GM06990 (cell line): ENCODE measurements at regions not wholly inside any gene's neighbourhood (a gene's known extent, or its start where the extent isn't known, plus 50 kb on each side); places are given as distances from the start of the nearest gene placed in this dataset.

ENCODE experiments used
- DNase-seq: peaks from one replicate; pipeline ENCODE4 v3.0.0-alpha.2; 2011; ENCODE audit not compliant: insufficient read length; ENCODE audit errors: extremely low read depth
- H3K27me3 ChIP-seq: replicated peaks from 2 replicates; pipeline ENCODE4 v1.6.0; 2011; ENCODE audit warnings: low read length; ENCODE audit not compliant: control insufficient read depth, insufficient read depth
- H3K36me3 ChIP-seq: 2 replicates; pipeline ENCODE4 v1.5.1; 2011; ENCODE audit warnings: low read length; ENCODE audit not compliant: control insufficient read depth, insufficient read depth
- H3K4me3 ChIP-seq: replicated peaks from 2 replicates; pipeline ENCODE4 v1.5.1; 2011; ENCODE audit warnings: low read depth, mild to moderate bottlenecking, control low read depth, low read length
- CTCF ChIP-seq: IDR thresholded peaks from 2 replicates; pipeline ENCODE4 v1.5.1; 2011; ENCODE audit warnings: low read length, control low read depth, mild to moderate bottlenecking, inconsistent platforms; ENCODE audit not compliant: insufficient read depth, poor library complexity, severe bottlenecking

GRCh38 chr16:63530974-63531373 is 1494.7 kb upstream of the CDH8 start:
- H3K27me3 ChIP-seq, result no peaks in the 10 kb centered on the region
- no peak for DNase-seq
- H3K36me3 ChIP-seq, result no peaks in the 10 kb centered on the region
- TF ChIP-seq CTCF, result no peak
- H3K4me3 ChIP-seq, result no peak overlapping the region

- no peak for DNase-seq
- Histone ChIP-seq H3K4me3 (no peak overlapping the region), H3K27me3 (no peaks in the 10 kb centered on the region), H3K36me3 (no peaks in the 10 kb centered on the region)
- no peak for TF ChIP-seq CTCF
These were observed 1494.0 kb upstream of the CDH8 start for GRCh38 chr16:63530208-63530607.

- Histone ChIP-seq H3K4me3 (no peak overlapping the region), H3K27me3 (no peaks in the 10 kb centered on the region), H3K36me3 (no peaks in the 10 kb centered on the region)
- no peak for DNase-seq
- no peak for TF ChIP-seq CTCF
These were observed 1491.2 kb upstream of the CDH8 start for GRCh38 chr16:63527404-63527803.

DNA sequence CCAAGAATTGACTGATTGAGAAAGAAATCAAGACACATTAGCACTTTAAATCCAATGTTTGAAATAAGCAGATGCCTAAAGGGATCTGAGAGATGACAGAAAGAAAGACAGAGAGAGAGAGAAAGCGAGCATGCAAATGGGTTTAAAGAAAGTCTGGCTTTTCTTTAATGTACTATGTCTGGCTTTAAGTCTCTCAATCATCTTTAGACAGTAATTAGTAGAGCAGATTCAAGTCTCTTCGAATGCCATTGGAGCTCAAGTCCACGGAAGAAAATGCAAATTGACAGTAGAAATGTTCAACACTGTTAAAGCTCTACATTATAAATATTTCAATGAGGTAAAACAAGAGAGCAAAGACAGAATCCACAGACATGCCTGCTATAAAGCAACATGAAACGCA is 1480.2 kb upstream of the CDH8 start:
- no peak for DNase-seq
- no peaks in the 10 kb centered on the region for H3K27me3 ChIP-seq
- no peaks in the 10 kb centered on the region for H3K36me3 ChIP-seq
- TF ChIP-seq CTCF, result no peak
- H3K4me3 ChIP-seq, result no peak overlapping the region

- TF ChIP-seq CTCF, result no peak
- Histone ChIP-seq H3K27me3 (no peaks in the 10 kb centered on the region), H3K36me3 (no peaks in the 10 kb centered on the region), H3K4me3 (no peak overlapping the region)
- no peak for DNase-seq
These were observed 1476.7 kb upstream of the CDH8 start for GRCh38 chr16:63512910-63513309.

GRCh38 chr16:63497408-63497807 is 1461.2 kb upstream of the CDH8 start:
- no peak overlapping the region for H3K4me3 ChIP-seq
- no peak for DNase-seq
- no peaks in the 10 kb centered on the region for H3K36me3 ChIP-seq
- no peak for TF ChIP-seq CTCF
- H3K27me3 ChIP-seq, result no peaks in the 10 kb centered on the region
